ENCODE measurements at regions not wholly inside any gene's neighbourhood (a gene's known extent, or its start where the extent isn't known, plus 50 kb on each side); places are given as distances from the start of the nearest gene placed in this dataset.

DNA sequence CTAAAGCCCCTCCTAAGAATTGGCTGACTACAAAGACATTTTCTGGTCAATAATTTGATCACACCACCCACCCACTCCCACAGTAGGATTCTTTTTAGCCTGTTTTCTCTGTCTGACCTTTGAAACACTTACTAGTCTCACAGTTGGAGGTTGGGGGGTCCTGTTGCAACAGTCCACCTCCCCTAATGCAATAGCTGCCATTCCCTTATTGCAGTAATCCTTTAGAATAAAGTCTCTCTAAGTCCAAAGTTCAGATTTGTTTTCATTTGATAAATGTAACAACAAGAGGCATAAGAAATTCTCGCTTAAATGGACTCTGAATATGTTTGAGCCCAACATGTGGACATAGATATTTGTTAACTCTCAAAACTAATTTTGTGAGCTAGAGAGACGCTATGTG, 1326.8 kb upstream of the TMEFF2 start:
- TF ChIP-seq PRDM1 (tag by site-specific recombination; IDR thresholded peaks at IDR 0.05) (no peak), HOXC10 (CRISPR knock-in tag; IDR thresholded peaks at IDR 0.05) (no peak), KLF1 (tag by site-specific recombination; IDR thresholded peaks at IDR 0.05) (no peak), ZNF433 (tag by site-specific recombination; IDR thresholded peaks at IDR 0.05; ENCODE audit: low read depth) (no peak), KLF16 (tag by site-specific recombination; IDR thresholded peaks at IDR 0.05) (no peak)
- CTCF ChIA-PET, result no interaction called here
- Histone ChIP-seq H3K27ac (ENCODE audit: extremely low read depth, low read depth, low read length) (no peak overlapping the region), H3K36me3 (ENCODE audit: control insufficient read depth in 2 of 2, insufficient read depth in 1 of 2, low read length in 2 of 2) (no peaks in the 10 kb centered on the region), H3K4me1 (ENCODE audit: control insufficient read depth, insufficient read depth, low read length) (no peaks in the 10 kb centered on the region), H3K9me3 (ENCODE audit: control insufficient read depth, insufficient read depth, low read depth, low read length) (no peaks in the 10 kb centered on the region), H3K4me3 (ENCODE audit: low read depth, low read length) (no peak overlapping the region)
- POLR2A ChIA-PET, result no interaction called here

DNA sequence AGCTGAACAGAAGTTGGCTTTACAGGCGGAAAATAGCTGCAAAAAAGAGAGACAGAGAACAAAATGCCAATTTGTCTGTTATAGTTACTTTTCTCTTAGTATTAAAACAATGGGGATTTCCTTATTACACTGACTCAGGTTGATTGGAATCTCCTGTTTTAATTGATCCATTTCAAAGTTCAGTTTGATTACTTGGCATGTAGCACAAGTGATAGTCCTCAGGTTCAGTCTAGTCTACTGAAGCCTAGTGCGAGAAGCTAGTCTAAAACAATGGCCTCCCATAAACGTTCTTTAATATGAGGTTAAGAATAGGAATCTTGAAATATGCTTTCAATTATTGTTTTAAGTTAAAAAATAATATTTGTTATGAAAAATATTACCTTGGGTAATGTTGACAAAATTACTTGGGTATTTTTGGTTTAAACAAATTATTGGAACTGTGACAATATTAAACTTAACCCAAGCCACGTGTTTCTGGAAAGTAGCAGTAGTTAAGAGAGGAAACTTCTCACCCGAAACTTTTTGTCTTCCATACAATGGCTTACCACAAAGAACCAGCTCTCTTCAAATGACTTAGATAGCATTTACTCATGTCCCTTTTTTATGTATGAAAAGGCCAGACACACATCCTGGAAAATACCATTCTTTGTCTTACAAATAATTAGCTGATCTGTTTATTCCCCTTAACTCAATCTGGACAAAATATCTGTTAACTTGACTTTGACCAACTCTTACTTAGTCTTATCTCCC, 1326.2 kb upstream of the TMEFF2 start:
- ChIA-PET CTCF (no interaction called here), POLR2A (no interaction called here)
- Histone ChIP-seq H3K9me3 (ENCODE audit: control insufficient read depth, insufficient read depth, low read depth, low read length) (no peaks in the 10 kb centered on the region), H3K36me3 (ENCODE audit: control insufficient read depth in 2 of 2, insufficient read depth in 1 of 2, low read length in 2 of 2) (no peaks in the 10 kb centered on the region), H3K4me1 (ENCODE audit: control insufficient read depth, insufficient read depth, low read length) (no peaks in the 10 kb centered on the region), H3K27ac (ENCODE audit: extremely low read depth, low read depth, low read length) (no peak overlapping the region), H3K4me3 (ENCODE audit: low read depth, low read length) (no peak overlapping the region)
- no peak for TF ChIP-seq GLIS2 (tag by site-specific recombination; IDR thresholded peaks at IDR 0.05)
- TF ChIP-seq, protein P1, sequence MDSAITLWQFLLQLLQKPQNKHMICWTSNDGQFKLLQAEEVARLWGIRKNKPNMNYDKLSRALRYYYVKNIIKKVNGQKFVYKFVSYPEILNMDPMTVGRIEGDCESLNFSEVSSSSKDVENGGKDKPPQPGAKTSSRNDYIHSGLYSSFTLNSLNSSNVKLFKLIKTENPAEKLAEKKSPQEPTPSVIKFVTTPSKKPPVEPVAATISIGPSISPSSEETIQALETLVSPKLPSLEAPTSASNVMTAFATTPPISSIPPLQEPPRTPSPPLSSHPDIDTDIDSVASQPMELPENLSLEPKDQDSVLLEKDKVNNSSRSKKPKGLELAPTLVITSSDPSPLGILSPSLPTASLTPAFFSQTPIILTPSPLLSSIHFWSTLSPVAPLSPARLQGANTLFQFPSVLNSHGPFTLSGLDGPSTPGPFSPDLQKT (IDR thresholded peaks at IDR 0.05; ENCODE audit: borderline replicate concordance, low read depth, low read length), result no peak
- no peak for TF ChIP-seq ZNF555 (tag by site-specific recombination; conservative IDR thresholded peaks at IDR 0.05)
- no peak for TF ChIP-seq SP3 (tag by site-specific recombination; IDR thresholded peaks at IDR 0.05)
- TF ChIP-seq, protein P2, sequence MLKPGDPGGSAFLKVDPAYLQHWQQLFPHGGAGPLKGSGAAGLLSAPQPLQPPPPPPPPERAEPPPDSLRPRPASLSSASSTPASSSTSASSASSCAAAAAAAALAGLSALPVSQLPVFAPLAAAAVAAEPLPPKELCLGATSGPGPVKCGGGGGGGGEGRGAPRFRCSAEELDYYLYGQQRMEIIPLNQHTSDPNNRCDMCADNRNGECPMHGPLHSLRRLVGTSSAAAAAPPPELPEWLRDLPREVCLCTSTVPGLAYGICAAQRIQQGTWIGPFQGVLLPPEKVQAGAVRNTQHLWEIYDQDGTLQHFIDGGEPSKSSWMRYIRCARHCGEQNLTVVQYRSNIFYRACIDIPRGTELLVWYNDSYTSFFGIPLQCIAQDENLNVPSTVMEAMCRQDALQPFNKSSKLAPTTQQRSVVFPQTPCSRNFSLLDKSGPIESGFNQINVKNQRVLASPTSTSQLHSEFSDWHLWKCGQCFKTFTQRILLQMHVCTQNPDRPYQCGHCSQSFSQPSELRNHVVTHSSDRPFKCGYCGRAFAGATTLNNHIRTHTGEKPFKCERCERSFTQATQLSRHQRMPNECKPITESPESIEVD (tag by site-specific recombination; IDR thresholded peaks at IDR 0.05), result no peak
- TF ChIP-seq, protein P3, sequence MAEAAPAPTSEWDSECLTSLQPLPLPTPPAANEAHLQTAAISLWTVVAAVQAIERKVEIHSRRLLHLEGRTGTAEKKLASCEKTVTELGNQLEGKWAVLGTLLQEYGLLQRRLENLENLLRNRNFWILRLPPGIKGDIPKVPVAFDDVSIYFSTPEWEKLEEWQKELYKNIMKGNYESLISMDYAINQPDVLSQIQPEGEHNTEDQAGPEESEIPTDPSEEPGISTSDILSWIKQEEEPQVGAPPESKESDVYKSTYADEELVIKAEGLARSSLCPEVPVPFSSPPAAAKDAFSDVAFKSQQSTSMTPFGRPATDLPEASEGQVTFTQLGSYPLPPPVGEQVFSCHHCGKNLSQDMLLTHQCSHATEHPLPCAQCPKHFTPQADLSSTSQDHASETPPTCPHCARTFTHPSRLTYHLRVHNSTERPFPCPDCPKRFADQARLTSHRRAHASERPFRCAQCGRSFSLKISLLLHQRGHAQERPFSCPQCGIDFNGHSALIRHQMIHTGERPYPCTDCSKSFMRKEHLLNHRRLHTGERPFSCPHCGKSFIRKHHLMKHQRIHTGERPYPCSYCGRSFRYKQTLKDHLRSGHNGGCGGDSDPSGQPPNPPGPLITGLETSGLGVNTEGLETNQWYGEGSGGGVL (tag by site-specific recombination; IDR thresholded peaks at IDR 0.05), result no peak
- no peak for TF ChIP-seq ZNF350 (tag by site-specific recombination; IDR thresholded peaks at IDR 0.05)
- no peak for TF ChIP-seq ZNF24 (tag by site-specific recombination; IDR thresholded peaks at IDR 0.05)
- TF ChIP-seq, protein P4, sequence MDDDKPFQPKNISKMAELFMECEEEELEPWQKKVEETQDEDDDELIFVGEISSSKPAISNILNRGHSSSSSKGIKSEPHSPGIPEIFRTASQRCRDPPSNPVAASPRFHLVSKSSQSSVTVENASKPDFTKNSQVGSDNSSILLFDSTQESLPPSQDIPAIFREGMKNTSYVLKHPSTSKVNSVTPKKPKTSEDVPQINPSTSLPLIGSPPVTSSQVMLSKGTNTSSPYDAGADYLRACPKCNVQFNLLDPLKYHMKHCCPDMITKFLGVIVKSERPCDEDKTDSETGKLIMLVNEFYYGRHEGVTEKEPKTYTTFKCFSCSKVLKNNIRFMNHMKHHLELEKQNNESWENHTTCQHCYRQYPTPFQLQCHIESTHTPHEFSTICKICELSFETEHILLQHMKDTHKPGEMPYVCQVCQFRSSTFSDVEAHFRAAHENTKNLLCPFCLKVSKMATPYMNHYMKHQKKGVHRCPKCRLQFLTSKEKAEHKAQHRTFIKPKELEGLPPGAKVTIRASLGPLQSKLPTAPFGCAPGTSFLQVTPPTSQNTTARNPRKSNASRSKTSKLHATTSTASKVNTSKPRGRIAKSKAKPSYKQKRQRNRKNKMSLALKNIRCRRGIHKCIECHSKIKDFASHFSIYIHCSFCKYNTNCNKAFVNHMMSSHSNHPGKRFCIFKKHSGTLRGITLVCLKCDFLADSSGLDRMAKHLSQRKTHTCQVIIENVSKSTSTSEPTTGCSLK (tag by site-specific recombination; IDR thresholded peaks at IDR 0.05), result no peak
- TF ChIP-seq REPIN1 (tag by site-specific recombination; IDR thresholded peaks at IDR 0.05; ENCODE audit: low read depth), result no peak
- TF ChIP-seq ZNF133 (tag by site-specific recombination; IDR thresholded peaks at IDR 0.05), result no peak
- TF ChIP-seq ZNF660 (tag by site-specific recombination; IDR thresholded peaks at IDR 0.05), result no peak
- no peak for TF ChIP-seq ZNF404 (tag by site-specific recombination; IDR thresholded peaks at IDR 0.05)
